LNCAP (cell line): ENCODE measurements at regions not wholly inside any gene's neighbourhood (a gene's known extent, or its start where the extent isn't known, plus 50 kb on each side); places are given as distances from the start of the nearest gene placed in this dataset.

Source experiments
- CTCF ChIP-seq: fragments of 450-650 bp; IDR thresholded peaks from 2 replicates; pipeline ENCODE4 v1.5.1; 2017; ENCODE audit warnings: mild to moderate bottlenecking

- no peak for TF ChIP-seq CTCF
Measured at GRCh38 chr12:63508543-63508942, 159.8 kb downstream of the DPY19L2 start.

- TF ChIP-seq CTCF = no peak
Measured at GRCh38 chr12:63499567-63499966, 168.7 kb downstream of the DPY19L2 start.

- TF ChIP-seq CTCF = no peak
Measured at GRCh38 chr12:63498239-63498638, 170.1 kb downstream of the DPY19L2 start.

GRCh38 chr12:63496654-63497053 lies 171.6 kb downstream of the DPY19L2 start:
- no peak for TF ChIP-seq CTCF

GRCh38 chr12:63495974-63496373 lies 172.3 kb downstream of the DPY19L2 start:
- no peak for TF ChIP-seq CTCF

- no peak for TF ChIP-seq CTCF
Measured at GRCh38 chr12:63480186-63480585, 188.1 kb downstream of the DPY19L2 start.

GRCh38 chr12:63470161-63470560 lies 198.1 kb downstream of the DPY19L2 start:
- TF ChIP-seq CTCF = no peak

GRCh38 chr12:63467951-63468350 lies 200.3 kb downstream of the DPY19L2 start:
- TF ChIP-seq CTCF = no peak
